RCC 7860 (cell line): ENCODE measurements at regions not wholly inside any gene's neighbourhood (a gene's known extent, or its start where the extent isn't known, plus 50 kb on each side); places are given as distances from the start of the nearest gene placed in this dataset.
"Not testable (repeated sequence)": the region's sequence is repeated elsewhere in the genome, so short reads cannot be mapped to it uniquely, and the experiment has no call there.

ENCODE experiments used
- DNase-seq: peaks from one replicate; pipeline ENCODE4 v3.0.0-alpha.2; 2015; ENCODE audit warnings: low spot score
- FAIRE-seq: peaks from 2 replicates; lab custom pipeline; 2012; peaks lifted over from hg19 to GRCh38; lab: Jason Lieb, UNC

DNA sequence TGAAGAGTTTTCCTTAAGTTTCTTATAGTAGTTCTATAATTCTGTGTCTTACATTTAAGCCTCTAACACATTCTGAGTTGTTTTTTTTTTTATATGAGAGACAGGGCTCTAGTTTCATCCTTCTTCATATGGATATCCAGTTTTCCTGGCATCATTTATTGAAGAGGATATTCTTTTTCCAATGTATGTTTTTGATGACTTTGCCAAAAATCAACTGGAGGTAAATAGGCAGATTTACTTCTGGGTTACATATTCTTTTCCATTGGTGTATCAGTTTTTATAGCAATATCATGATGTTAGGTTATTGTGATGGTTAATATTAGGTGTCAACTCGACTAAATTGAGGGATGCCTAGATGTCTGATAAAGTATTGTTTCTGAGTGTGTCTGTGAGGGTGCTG is 650.7 kb upstream of the GRID2 start:
- FAIRE-seq, result no peak
- DNase-seq, result no peak

- DNase-seq (no peak), FAIRE-seq (no peak)
These were observed 622.7 kb upstream of the GRID2 start for GRCh38 chr4:91681091-91681490.

DNA sequence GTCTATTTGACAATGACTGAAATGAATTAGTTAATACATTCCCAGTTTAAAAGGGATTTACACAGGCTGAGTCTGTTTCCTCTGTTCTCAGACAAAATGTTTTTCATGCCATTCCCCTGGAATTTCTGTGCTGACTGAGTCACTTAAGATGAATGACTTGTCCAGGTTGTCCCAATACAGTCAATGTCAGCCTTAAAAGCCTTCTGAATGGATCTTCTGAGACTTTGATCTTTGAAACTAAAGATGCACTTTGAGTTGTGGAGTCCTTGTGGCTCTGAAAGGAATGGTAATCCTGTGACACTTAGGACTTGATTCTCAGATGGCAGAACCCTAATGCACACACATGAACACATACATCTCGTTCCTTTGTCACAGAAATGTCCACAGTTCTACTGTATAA is 622.2 kb upstream of the GRID2 start:
- peak; percentile 8 for FAIRE-seq

GRCh38 chr4:91684955-91685354 is 618.8 kb upstream of the GRID2 start:
- no peak for DNase-seq
- FAIRE-seq, result no peak

More for the DNA sequence above, 622.2 kb upstream of the GRID2 start:
- DNase-seq, result peak; percentile 19

DNA sequence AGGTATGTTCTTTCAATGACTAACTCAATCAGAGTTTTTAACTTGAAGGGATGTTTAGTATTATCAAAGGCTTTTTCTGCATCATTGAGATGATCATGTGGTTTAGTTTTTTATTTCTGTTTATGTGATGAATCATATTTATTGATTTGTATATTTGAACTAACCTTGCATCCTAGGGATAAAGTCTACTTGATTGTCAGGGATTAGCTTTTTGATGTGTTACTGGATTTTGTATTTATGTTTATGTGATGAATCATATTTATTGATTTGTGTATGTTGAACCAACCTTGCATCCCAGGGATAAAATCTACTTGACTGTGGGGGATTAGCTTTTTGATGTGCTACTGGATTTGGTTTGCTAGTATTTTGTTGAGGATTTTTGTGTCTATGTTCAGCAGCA is 615.4 kb upstream of the GRID2 start:
- DNase-seq, result no peak
- FAIRE-seq, result no peak

- FAIRE-seq, result not testable (repeated sequence)
These were observed 604.1 kb upstream of the GRID2 start for GRCh38 chr4:91699691-91700090.

GRCh38 chr4:91729851-91730250 is 573.9 kb upstream of the GRID2 start:
- FAIRE-seq (no peak), DNase-seq (no peak)

More at GRCh38 chr4:91699691-91700090, 604.1 kb upstream of the GRID2 start:
- DNase-seq, result not testable (repeated sequence)

- DNase-seq, result no peak
- FAIRE-seq, result no peak
These were observed 569.1 kb upstream of the GRID2 start for GRCh38 chr4:91734682-91735081.

- not testable (repeated sequence) for DNase-seq, FAIRE-seq
These were observed 564.9 kb upstream of the GRID2 start for GRCh38 chr4:91738831-91739230.

DNA sequence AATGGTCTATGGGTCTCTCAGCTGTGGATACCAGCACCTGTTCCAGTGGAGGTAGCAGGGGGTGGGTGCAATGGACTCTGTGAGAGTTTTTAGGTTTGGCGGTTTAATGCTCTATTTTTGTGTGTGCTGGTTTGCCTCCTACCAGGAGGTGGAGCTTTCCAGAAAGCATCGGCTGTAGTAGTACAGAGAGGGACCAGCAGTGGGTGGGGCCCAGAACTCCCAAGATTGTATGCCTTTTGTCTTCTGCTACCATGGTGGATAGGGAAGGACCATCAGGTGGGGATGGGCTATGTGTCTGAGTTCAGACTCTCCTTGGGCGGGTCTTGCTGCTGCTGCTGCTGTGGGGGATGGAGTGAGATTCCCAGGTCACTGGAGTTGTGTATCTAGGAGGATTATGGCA is 557.2 kb upstream of the GRID2 start:
- FAIRE-seq (no peak), DNase-seq (no peak)

- FAIRE-seq (no peak), DNase-seq (no peak)
These were observed 551.8 kb upstream of the GRID2 start for GRCh38 chr4:91751961-91752360.

DNA sequence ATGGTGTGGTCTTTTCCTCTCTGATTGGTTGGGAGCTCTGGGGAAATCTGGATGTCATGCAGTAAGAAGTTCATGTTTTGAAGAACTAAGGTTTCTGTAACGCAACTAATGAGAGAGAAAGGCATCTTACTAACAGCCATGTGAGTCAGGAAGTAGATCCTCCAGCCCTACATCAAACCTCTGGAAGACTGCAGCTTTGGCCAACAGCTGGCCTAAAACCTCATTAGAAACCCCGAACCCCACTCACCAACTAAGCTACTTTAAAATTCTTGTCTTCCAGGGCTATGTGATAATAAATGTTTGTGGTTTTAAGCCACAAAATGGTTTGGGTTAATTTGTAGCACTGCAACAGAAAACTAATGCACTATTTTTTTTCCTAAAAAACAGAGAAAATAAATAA is 549.0 kb upstream of the GRID2 start:
- no peak for DNase-seq
- FAIRE-seq, result peak; percentile 78

- DNase-seq (peak; percentile 65), FAIRE-seq (peak; percentile 90)
These were observed 545.3 kb upstream of the GRID2 start for GRCh38 chr4:91758487-91758886.

DNA sequence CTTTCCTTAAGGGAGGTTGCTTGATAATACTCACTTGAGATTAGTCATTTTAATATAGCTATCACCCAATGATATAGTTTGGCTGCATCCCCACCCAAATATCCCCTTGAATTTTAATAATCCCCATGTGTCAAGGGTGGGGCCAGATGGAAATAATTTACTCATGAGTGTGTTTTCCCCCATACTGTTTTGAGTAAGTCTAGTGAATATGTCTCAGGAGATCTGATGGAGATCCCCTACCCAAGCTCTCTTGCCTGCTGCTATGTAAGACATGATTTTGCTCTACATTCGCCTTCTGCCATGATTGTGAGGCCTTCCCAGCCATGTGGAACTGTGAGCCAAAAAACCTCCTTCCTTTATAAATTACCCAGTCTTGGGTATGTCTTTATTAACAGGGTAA is 539.7 kb upstream of the GRID2 start:
- no peak for DNase-seq
- no peak for FAIRE-seq

- FAIRE-seq, result no peak
These were observed 533.9 kb upstream of the GRID2 start for GRCh38 chr4:91769912-91770311.

DNA sequence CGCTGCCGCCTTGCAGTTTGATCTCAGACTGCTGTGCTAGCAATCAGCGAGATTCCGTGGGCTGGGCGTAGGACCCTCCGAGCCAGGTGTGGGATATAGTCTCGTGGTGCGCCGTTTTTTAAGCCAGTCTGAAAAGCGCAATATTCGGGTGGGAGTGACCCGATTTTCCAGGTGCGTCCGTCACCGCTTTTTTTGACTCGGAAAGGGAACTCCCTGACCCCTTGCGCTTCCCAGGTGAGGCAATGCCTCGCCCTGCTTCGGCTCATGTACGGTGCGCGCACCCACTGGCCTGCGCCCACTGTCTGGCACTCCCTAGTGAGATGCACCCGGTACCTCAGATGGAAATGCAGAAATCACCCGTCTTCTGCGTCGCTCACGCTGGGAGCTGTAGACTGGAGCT is 512.1 kb upstream of the GRID2 start:
- FAIRE-seq, DNase-seq: not testable (repeated sequence)

More at GRCh38 chr4:91769912-91770311, 533.9 kb upstream of the GRID2 start:
- no peak for DNase-seq

DNA sequence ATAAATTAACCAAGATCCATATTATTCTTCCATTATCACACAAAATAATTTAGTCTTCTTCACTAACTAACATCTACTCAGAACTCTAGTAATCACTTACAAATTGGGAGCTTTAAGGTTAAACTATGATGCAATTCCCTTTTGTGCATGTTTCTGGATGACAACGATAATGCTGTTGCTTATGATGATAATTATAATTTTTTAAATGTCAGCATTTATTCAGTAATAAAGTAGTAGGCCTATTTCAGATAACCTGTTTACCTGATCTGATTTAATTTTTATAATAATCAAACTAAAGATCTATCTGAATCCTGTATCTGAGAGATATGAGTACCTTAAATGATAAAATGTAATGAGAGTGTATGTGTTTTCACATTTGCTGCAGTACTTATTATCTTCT is 507.8 kb upstream of the GRID2 start:
- FAIRE-seq, result no peak

DNA sequence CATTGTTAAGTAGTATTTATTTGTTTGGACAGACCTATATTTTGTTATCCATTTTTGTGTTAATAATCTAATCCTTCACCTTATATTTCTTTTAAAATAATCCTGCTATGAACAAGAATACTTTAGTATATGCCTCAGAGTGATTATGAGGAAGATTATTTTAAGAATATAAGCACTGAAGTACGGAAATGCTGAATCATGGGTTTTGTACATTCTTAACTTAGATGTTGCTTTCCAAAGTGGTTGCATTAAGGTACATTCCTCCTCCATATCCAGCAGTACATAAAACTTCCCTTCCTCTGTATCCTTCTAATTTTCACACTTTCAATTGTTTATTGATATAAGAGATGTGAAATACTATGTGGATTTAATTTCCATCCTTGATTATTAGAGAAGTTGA is 491.4 kb upstream of the GRID2 start:
- FAIRE-seq (no peak), DNase-seq (no peak)

More for the DNA sequence above, 507.8 kb upstream of the GRID2 start:
- no peak for DNase-seq

DNA sequence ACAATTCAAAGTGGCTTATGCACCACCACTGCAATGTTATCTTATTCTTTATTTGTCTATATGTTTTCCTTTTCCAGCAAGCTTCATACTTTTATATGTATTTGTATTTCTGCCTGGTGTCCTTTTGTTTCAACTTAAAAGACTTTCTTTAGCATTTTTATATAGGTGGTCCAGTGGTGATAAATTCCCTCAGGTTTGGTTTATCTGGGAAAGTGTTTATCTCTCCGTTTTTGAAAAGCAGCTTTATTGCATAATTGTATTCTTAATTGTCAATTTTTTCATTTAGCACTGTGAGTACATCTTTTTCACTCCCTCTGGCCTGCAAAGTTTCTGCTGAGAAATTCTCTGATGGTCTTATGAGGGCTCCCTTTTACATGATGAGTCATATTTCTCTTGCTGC is 479.0 kb upstream of the GRID2 start:
- FAIRE-seq, result no peak
- no peak for DNase-seq

- peak; percentile 93 for DNase-seq
- FAIRE-seq, result peak; percentile 93
These were observed 477.6 kb upstream of the GRID2 start for GRCh38 chr4:91826186-91826585.

DNA sequence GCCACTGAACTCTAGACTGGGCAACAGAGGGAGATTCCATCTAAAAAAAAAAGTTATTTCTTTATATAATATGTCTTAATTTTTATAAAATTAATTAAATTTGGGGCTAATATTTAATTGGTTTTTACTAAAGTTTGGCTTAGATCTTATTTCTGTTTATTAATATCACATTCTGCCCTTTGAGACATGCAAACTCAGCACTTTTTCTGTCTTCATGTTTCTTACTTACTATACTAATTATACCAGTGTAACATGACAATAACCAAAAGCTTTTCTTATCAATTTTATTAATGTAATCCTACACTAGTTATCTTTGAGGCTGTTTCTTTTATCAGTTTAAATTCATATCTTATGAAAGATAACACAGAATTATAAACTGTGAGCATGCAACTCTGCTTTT is 475.9 kb upstream of the GRID2 start:
- DNase-seq, result no peak
- no peak for FAIRE-seq

DNA sequence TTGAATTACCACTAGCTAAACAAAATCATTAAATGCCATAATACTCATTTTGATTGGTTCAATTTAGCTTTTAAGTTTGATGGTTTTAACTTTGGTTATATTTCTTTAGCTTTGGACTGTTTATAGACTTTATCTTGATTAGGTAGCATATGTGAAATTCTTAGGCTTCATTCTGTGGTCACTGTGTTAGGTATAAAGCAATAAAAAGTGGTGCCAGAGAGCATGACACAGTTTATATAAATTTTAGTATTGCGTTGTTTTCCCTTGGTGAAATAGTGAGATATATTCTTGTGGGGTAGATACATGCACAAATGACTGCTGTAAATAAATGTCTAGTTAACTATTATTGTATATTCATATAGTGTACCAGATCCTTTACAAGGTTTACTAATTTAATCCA is 474.2 kb upstream of the GRID2 start:
- peak; percentile 75 for FAIRE-seq
- peak; percentile 42 for DNase-seq

GRCh38 chr4:91830681-91831395 is 472.9 kb upstream of the GRID2 start:
- FAIRE-seq, result no peak

More at GRCh38 chr4:91830681-91831395, 472.9 kb upstream of the GRID2 start:
- DNase-seq, result no peak
